ENCODE measurements at regions not wholly inside any gene's neighbourhood (a gene's known extent, or its start where the extent isn't known, plus 50 kb on each side); places are given as distances from the start of the nearest gene placed in this dataset.
"Not testable (repeated sequence)": the region's sequence is repeated elsewhere in the genome, so short reads cannot be mapped to it uniquely, and the experiment has no call there.

DNA sequence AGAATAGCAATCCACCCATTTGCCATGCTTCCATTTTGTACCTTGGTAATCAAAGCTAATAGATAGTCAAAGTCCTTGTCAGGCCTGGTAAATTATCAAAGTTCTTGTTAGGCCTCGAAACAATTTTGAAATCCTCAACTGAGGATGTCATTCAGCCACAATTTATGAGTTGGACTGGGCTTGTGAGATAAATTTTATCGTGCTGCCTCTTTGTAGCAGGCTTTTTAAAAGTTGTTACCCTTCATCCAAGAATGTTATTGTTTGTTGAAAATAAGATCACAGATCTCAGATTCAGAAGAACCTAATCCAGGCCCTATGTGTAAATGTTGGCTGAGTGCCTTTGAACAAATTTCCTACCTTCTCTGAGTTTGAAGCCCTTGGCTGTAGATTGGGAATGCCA lies 143.3 kb upstream of the PROK2 start:
- no peaks in the 10 kb centered on the region for H3K4me1 Mint-ChIP-seq
- no peak overlapping the region for H3K27ac Mint-ChIP-seq
- Histone ChIP-seq H3K36me3 (ENCODE audit: insufficient read depth, low read length) (no peaks in the 10 kb centered on the region), H3K9me3 (ENCODE audit: control insufficient read depth in 1 of 2, low read length in 2 of 2) (no peaks in the 10 kb centered on the region), H3K27me3 (ENCODE audit: insufficient read depth, low read length) (no peaks in the 10 kb centered on the region), H3K27ac (ENCODE audit: low read depth, low read length) (no peak overlapping the region), H3K4me3 (ENCODE audit: low read length in 2 of 2) (no peak overlapping the region), H3K4me1 (ENCODE audit: insufficient read depth, low read length) (no peaks in the 10 kb centered on the region)
- H3K27me3 Mint-ChIP-seq, result peaks cover 2 to 18% of the 10 kb centered on the region in 2 donors
- ChIA-PET POLR2A (ENCODE audit: partially characterized antibody) (no interaction called here), CTCF (ENCODE audit: partially characterized antibody) (interaction anchor here (0.9 kb wide), 1 partner anchor 895 kb away, joined by 4 read pairs; no protein-coding TSS in a partner anchor)
- DNase-seq, result no peak
- no peaks in the 10 kb centered on the region for H3K36me3 Mint-ChIP-seq
- H3K4me3 Mint-ChIP-seq, result no peak overlapping the region
- intact Hi-C loops (cut with micrococcal nuclease), result no loop called here
- peaks cover 0 to 2% (median 0%) of the 10 kb centered on the region in 8 donors for H3K9me3 Mint-ChIP-seq

DNA sequence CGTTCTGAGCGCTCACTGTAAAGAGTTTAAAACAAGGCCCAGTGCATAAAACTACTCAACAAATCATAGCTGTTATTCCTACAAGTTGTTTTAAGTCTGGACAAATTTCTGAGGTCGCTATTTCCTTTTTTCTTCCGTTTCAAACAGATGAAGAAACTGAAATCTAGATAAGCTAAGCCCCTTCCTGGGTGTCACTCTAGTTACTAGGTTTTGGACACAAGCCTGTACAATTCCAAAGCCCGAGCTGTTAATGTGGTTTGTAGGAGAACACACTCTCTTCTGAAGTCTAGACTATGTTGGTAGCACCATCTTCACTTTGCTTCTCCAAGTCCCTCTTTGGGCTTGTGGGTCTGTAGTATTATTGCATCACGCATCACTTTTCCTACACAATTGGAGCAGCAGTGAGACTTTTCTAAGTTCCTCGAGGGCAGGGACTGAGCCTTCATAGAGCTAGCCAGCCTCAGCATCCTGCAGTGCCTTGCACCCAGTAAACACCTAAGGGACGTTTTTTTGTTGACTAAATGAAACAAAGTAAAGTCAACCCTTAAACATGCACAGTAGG lies 142.6 kb upstream of the PROK2 start:
- no peak overlapping the region for H3K4me3 ChIP-seq (ENCODE audit: low read length in 2 of 2)
- no peak overlapping the region for H3K27ac ChIP-seq (ENCODE audit: low read depth, low read length)
- CTCF ChIA-PET (ENCODE audit: partially characterized antibody), result interaction anchor here (0.9 kb wide), 1 partner anchor 895 kb away, joined by 4 read pairs; no protein-coding TSS in a partner anchor
- Mint-ChIP-seq H3K4me3 (no peak overlapping the region), H3K4me1 (no peaks in the 10 kb centered on the region), H3K9me3 (peaks cover 0 to 2% (median 0%) of the 10 kb centered on the region in 8 donors), H3K27me3 (peaks cover 2 to 18% of the 10 kb centered on the region in 2 donors), H3K27ac (no peak overlapping the region), H3K36me3 (no peaks in the 10 kb centered on the region)
- no peaks in the 10 kb centered on the region for H3K9me3 ChIP-seq (ENCODE audit: control insufficient read depth in 1 of 2, low read length in 2 of 2)
- no peaks in the 10 kb centered on the region for H3K27me3 ChIP-seq (ENCODE audit: insufficient read depth, low read length)
- DNase-seq, result no peak
- H3K36me3 ChIP-seq (ENCODE audit: insufficient read depth, low read length), result no peaks in the 10 kb centered on the region
- intact Hi-C loops (cut with micrococcal nuclease), result no loop called here
- no peaks in the 10 kb centered on the region for H3K4me1 ChIP-seq (ENCODE audit: insufficient read depth, low read length)
- POLR2A ChIA-PET (ENCODE audit: partially characterized antibody), result no interaction called here

DNA sequence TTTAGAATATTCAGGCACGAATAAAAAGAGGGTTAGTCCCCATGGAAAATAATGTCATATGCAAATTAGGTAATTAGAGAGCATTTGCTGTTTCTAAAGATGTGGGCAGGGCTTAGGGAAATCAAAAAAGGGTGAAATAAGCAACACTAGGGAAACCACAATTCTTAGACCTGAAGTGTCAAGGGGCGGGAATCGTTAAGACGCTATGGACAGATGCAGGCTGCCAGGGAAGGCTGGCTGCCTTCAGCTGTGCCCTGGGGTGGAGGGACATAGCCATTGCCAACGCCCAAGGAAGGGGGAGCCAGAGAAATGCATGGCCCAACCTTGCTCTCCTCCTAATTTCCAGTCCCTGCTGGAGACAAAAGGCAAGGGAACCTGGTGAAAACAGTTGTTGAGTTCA lies 141.7 kb upstream of the PROK2 start:
- ChIA-PET POLR2A (ENCODE audit: partially characterized antibody) (no interaction called here), CTCF (ENCODE audit: partially characterized antibody) (interaction anchor here (0.9 to 1.4 kb wide), 2 partner anchors 894 to 896 kb away, joined by 3 to 6 read pairs; no protein-coding TSS in a partner anchor)
- no peak overlapping the region for H3K27ac ChIP-seq (ENCODE audit: low read depth, low read length)
- no peaks in the 10 kb centered on the region for H3K4me1 Mint-ChIP-seq
- H3K9me3 Mint-ChIP-seq, result peaks cover 0 to 2% (median 0%) of the 10 kb centered on the region in 8 donors
- DNase-seq, result no peak
- no peak overlapping the region for H3K4me3 ChIP-seq (ENCODE audit: low read length in 2 of 2)
- H3K36me3 Mint-ChIP-seq, result no peaks in the 10 kb centered on the region
- H3K4me3 Mint-ChIP-seq, result no peak overlapping the region
- H3K4me1 ChIP-seq (ENCODE audit: insufficient read depth, low read length), result no peaks in the 10 kb centered on the region
- no peaks in the 10 kb centered on the region for H3K9me3 ChIP-seq (ENCODE audit: control insufficient read depth in 1 of 2, low read length in 2 of 2)
- no peaks in the 10 kb centered on the region for H3K36me3 ChIP-seq (ENCODE audit: insufficient read depth, low read length)
- H3K27me3 ChIP-seq (ENCODE audit: insufficient read depth, low read length), result no peaks in the 10 kb centered on the region
- no peak overlapping the region for H3K27ac Mint-ChIP-seq
- H3K27me3 Mint-ChIP-seq, result peaks cover 2 to 17% of the 10 kb centered on the region in 2 donors
- intact Hi-C loops (cut with micrococcal nuclease), result loop anchor here (1.0 kb wide), 1 partner anchor 896 kb away; no protein-coding TSS in a partner anchor

DNA sequence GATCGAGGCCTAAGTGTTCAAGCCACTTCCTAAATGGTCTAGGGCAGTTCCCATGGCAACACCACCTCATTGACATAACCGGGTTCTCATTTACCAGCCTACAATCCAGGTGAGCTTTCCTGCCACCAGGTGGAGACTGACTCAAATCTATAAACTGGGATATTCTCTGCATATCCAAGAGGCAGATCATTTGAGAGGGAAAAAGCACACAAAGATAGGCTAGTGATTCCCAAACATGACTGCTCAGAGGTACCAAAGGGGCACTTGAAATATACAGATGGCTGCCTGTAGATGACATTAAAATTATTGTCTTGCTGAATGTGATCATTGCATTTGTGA lies 141.3 kb upstream of the PROK2 start:
- Histone ChIP-seq H3K4me3 (ENCODE audit: low read length in 2 of 2) (no peak overlapping the region), H3K9me3 (ENCODE audit: control insufficient read depth in 1 of 2, low read length in 2 of 2) (no peaks in the 10 kb centered on the region), H3K4me1 (ENCODE audit: insufficient read depth, low read length) (no peaks in the 10 kb centered on the region), H3K27me3 (ENCODE audit: insufficient read depth, low read length) (no peaks in the 10 kb centered on the region), H3K27ac (ENCODE audit: low read depth, low read length) (no peak overlapping the region), H3K36me3 (ENCODE audit: insufficient read depth, low read length) (no peaks in the 10 kb centered on the region)
- ChIA-PET CTCF (ENCODE audit: partially characterized antibody) (interaction anchor here (0.9 to 1.4 kb wide), 2 partner anchors 895 to 896 kb away, joined by 3 to 6 read pairs; no protein-coding TSS in a partner anchor), POLR2A (ENCODE audit: partially characterized antibody) (no interaction called here)
- Mint-ChIP-seq H3K36me3 (no peaks in the 10 kb centered on the region), H3K4me3 (no peak overlapping the region), H3K9me3 (peaks cover 0 to 2% (median 0%) of the 10 kb centered on the region in 8 donors), H3K27ac (no peak overlapping the region), H3K27me3 (peaks cover 2 to 17% of the 10 kb centered on the region in 2 donors), H3K4me1 (no peaks in the 10 kb centered on the region)
- DNase-seq, result peak in 2 of 5 donors; percentile 4
- intact Hi-C loops (cut with micrococcal nuclease), result loop anchor here (1.0 kb wide), 1 partner anchor 896 kb away; no protein-coding TSS in a partner anchor

DNA sequence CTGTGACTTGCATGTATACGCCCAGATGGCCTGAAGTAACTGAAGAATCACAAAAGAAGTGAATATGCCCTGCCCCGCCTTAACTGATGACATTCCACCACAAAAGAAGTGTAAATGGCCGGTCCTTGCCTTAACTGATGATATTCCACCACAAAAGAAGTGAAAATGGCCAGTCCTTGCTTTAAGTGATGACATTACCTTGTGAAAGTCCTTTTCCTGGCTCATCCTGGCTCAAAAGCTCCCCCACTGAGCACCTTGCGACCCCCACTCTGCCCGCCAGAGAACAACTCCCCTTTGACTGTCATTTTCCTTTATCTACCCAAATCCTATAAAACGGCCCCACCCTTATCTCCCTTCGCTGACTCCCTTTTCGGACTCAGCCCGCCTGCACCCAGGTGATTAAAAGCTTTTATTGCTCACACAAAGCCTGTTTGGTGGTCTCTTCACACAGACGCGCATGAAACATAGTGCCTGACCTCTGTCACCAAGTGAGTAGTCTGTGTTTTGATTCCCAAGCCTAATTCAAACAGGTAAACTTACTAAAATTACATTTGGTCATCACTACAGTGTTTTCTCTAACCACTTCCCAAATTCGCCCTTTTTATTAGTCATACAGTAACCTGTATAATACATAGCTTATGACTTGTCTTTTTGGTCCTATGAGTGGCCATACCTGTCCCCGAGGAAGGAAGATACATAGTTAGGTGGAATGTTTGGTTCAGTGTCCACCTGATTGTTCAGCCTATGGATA lies 140.7 kb upstream of the PROK2 start:
- H3K4me1 ChIP-seq (ENCODE audit: insufficient read depth, low read length); H3K4me1 Mint-ChIP-seq; H3K4me3 Mint-ChIP-seq; H3K36me3 ChIP-seq (ENCODE audit: insufficient read depth, low read length); POLR2A ChIA-PET (ENCODE audit: partially characterized antibody); H3K27ac Mint-ChIP-seq; H3K9me3 Mint-ChIP-seq; DNase-seq; H3K36me3 Mint-ChIP-seq; H3K4me3 ChIP-seq (ENCODE audit: low read length in 2 of 2); H3K9me3 ChIP-seq (ENCODE audit: control insufficient read depth in 1 of 2, low read length in 2 of 2); H3K27ac ChIP-seq (ENCODE audit: low read depth, low read length); H3K27me3 ChIP-seq (ENCODE audit: insufficient read depth, low read length): not testable (repeated sequence)
- intact Hi-C loops (cut with micrococcal nuclease), result loop anchor here (1.0 kb wide), 1 partner anchor 897 kb away; no protein-coding TSS in a partner anchor
- H3K27me3 Mint-ChIP-seq, result peaks cover 2 to 15% of the 10 kb centered on the region in 2 donors
- CTCF ChIA-PET (ENCODE audit: partially characterized antibody), result interaction anchor here (0.9 to 1.4 kb wide), 2 partner anchors 895 to 897 kb away, joined by 3 to 6 read pairs; no protein-coding TSS in a partner anchor

DNA sequence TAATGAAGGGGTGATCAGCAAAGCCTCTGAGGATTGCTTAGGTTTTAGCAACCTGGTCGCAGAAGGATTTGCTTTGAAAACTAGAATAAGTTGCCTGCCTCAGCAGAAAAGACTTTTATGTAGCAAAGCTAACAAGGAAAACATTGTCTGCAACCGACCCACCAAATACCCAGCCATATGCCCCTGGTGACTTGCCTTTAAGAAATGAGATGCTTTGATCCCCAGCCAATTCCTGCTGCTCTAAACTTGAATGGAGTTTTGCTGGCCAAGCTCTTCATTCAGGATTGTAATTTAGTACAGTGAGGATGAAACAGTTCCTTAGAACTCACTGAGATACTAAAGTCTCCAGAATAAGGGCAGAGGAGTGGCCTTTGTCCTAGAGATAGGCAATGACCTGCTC lies 139.8 kb upstream of the PROK2 start:
- no peaks in the 10 kb centered on the region for H3K9me3 ChIP-seq (ENCODE audit: control insufficient read depth in 1 of 2, low read length in 2 of 2)
- no peak overlapping the region for H3K4me3 ChIP-seq (ENCODE audit: low read length in 2 of 2)
- ChIA-PET CTCF (ENCODE audit: partially characterized antibody) (no interaction called here), POLR2A (ENCODE audit: partially characterized antibody) (no interaction called here)
- no peak for DNase-seq
- Mint-ChIP-seq H3K4me3 (no peak overlapping the region), H3K36me3 (no peaks in the 10 kb centered on the region), H3K4me1 (no peaks in the 10 kb centered on the region), H3K27ac (no peak overlapping the region), H3K9me3 (peaks cover 0 to 2% (median 0%) of the 10 kb centered on the region in 8 donors), H3K27me3 (peaks cover 3 to 13% of the 10 kb centered on the region in 2 donors)
- H3K4me1 ChIP-seq (ENCODE audit: insufficient read depth, low read length), result no peaks in the 10 kb centered on the region
- H3K36me3 ChIP-seq (ENCODE audit: insufficient read depth, low read length), result no peaks in the 10 kb centered on the region
- intact Hi-C loops (cut with micrococcal nuclease), result no loop called here
- H3K27ac ChIP-seq (ENCODE audit: low read depth, low read length), result no peak overlapping the region
- H3K27me3 ChIP-seq (ENCODE audit: insufficient read depth, low read length), result no peaks in the 10 kb centered on the region

DNA sequence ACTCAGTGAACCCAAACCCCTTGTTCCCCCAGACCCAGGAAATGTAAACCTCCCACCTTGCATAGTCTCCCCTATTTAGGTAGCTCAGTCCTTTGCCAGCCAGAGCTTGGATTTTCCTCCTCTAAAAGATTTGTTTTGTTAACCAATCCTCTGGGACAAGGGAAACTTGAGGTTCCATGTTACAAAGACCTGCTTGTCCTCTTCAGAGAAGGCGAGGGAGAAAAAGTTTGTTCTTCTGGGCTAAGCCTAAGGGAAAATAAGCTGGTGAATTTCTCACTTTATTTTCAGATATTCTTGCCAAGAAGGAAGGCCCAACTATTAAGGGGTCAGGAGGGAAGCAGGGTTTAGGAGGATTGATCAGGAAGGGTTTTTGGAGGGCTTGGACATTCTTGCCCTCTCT lies 136.1 kb upstream of the PROK2 start:
- intact Hi-C loops (cut with micrococcal nuclease), result no loop called here
- no peaks in the 10 kb centered on the region for H3K4me1 Mint-ChIP-seq
- peaks cover 8 to 10% of the 10 kb centered on the region in 2 donors for H3K27me3 Mint-ChIP-seq
- no peaks in the 10 kb centered on the region for H3K36me3 Mint-ChIP-seq
- Histone ChIP-seq H3K36me3 (ENCODE audit: insufficient read depth, low read length) (no peaks in the 10 kb centered on the region), H3K27ac (ENCODE audit: low read depth, low read length) (no peak overlapping the region), H3K4me1 (ENCODE audit: insufficient read depth, low read length) (no peaks in the 10 kb centered on the region), H3K9me3 (ENCODE audit: control insufficient read depth in 1 of 2, low read length in 2 of 2) (no peaks in the 10 kb centered on the region), H3K4me3 (ENCODE audit: low read length in 2 of 2) (no peak overlapping the region), H3K27me3 (ENCODE audit: insufficient read depth, low read length) (no peaks in the 10 kb centered on the region)
- ChIA-PET CTCF (ENCODE audit: partially characterized antibody) (no interaction called here), POLR2A (ENCODE audit: partially characterized antibody) (no interaction called here)
- no peak for DNase-seq
- H3K27ac Mint-ChIP-seq, result no peak overlapping the region
- no peak overlapping the region for H3K4me3 Mint-ChIP-seq
- no peaks in the 10 kb centered on the region for H3K9me3 Mint-ChIP-seq

All from CD4-positive, alpha-beta memory T cell (primary cell).